ENCODE measurements at regions not wholly inside any gene's neighbourhood (a gene's known extent, or its start where the extent isn't known, plus 50 kb on each side); places are given as distances from the start of the nearest gene placed in this dataset.

- Histone ChIP-seq H3K9ac (ENCODE audit: control insufficient read depth, insufficient read depth, low read length) (no peak overlapping the region), H3K4me3 (no peak overlapping the region), H3K9me3 (replicated peaks; ENCODE audit: control insufficient read depth, insufficient read depth, low read length) (no peaks in the 10 kb centered on the region), H3K79me2 (ENCODE audit: control insufficient read depth, insufficient read depth, low read length) (no peaks in the 10 kb centered on the region), H4K20me1 (ENCODE audit: control insufficient read depth, insufficient read depth) (no peaks in the 10 kb centered on the region), H3K27me3 (replicated peaks in 1 of 2; ENCODE audit: control insufficient read depth in 2 of 2, insufficient read depth in 2 of 2, low read length in 1 of 2) (no peaks in the 10 kb centered on the region), H3K36me3 (ENCODE audit: control insufficient read depth in 2 of 2, insufficient read depth in 2 of 2, low read length in 1 of 2) (no peaks in the 10 kb centered on the region), H3K4me1 (ENCODE audit: control insufficient read depth, insufficient read depth, low read length) (no peaks in the 10 kb centered on the region), H2AFZ (ENCODE audit: control insufficient read depth, low read depth, low read length) (no peak overlapping the region), H3K4me2 (ENCODE audit: control insufficient read depth, insufficient read depth) (no peak overlapping the region), H3K27ac (ENCODE audit: control insufficient read depth, insufficient read depth) (no peak overlapping the region)
- POLR2A ChIA-PET = no interaction called here
- in situ Hi-C loops (cut with MboI) = no loop called here
- SMC1A ChIA-PET (ENCODE audit: uncharacterized antibody, unreplicated experiment) = no interaction called here
- intact Hi-C loops (cut with micrococcal nuclease; ENCODE audit: unreplicated experiment) = no loop called here
- FAIRE-seq = no peak
- RAD21 ChIA-PET (ENCODE audit: unreplicated experiment) = no interaction called here
- no peak for DNase-seq (ENCODE audit: low read depth, low spot score)
- WGBS (ENCODE audit: insufficient coverage, insufficient replicate concordance, low lambda C conversion rate, missing lambda C conversion rate) = 40% methylated on average over 6 of the region's 6 CpGs
- TF ChIP-seq NR2C2 (IDR thresholded peaks at IDR 0.05; ENCODE audit: borderline replicate concordance, control insufficient read depth, insufficient read length, low read depth) (no peak), JUNB (IDR thresholded peaks at IDR 0.05) (no peak), SMC3 (IDR thresholded peaks at IDR 0.05; ENCODE audit: borderline replicate concordance, low read length) (no peak), HDAC2 (IDR thresholded peaks at IDR 0.05) (no peak), CHD1 (IDR thresholded peaks at IDR 0.05; ENCODE audit: low read depth, low read length) (no peak), FOS (IDR thresholded peaks at IDR 0.05; ENCODE audit: borderline replicate concordance, extremely low read depth, insufficient read length) (no peak), SMARCA5 (IDR thresholded peaks at IDR 0.05) (no peak), RB1 (IDR thresholded peaks at IDR 0.05; ENCODE audit: borderline replicate concordance) (no peak), RUNX3 (IDR thresholded peaks at IDR 0.05; ENCODE audit: low read length) (no peak), TCF7 (IDR thresholded peaks at IDR 0.05; ENCODE audit: borderline replicate concordance) (no peak), ATF7 (IDR thresholded peaks at IDR 0.05; ENCODE audit: low read depth) (no peak), IKZF2 (IDR thresholded peaks at IDR 0.05) (no peak)
- no TSS peak for BruUV-seq (replicated peaks)
- no peak for ATAC-seq
- CTCF ChIA-PET = no interaction called here
Observed at GRCh38 chr10:131424053-131424452, 112.5 kb upstream of the TCERG1L start.
